Stimulated activated naive B cell treated with anti-CD40 and anti-IgM and Interleukin-4, amounts not matched to agents 10 μg/mL and 1 μg/mL and 100 μg/mL, for 72 hours (primary cell): ENCODE measurements at regions not wholly inside any gene's neighbourhood (a gene's known extent, or its start where the extent isn't known, plus 50 kb on each side); places are given as distances from the start of the nearest gene placed in this dataset.
"Not testable (repeated sequence)": the region's sequence is repeated elsewhere in the genome, so short reads cannot be mapped to it uniquely, and the experiment has no call there.

ENCODE experiments used
- ATAC-seq, 2 donors: fragments of 150-1000 bp; cut with Tn5 transposase; replicated peaks; 2 replicates each; pipeline ENCODE4 v1.10.0; 2021; ENCODE audit warnings: moderate library complexity in 1 of 2
- DNase-seq: peaks from one replicate; pipeline ENCODE4 v3.0.0; 2021
- H3K27ac Mint-ChIP-seq: one replicate; pipeline ENCODE4 v1.8.0; 2022; ENCODE audit warnings: mild to moderate bottlenecking, mixed read lengths
- H3K27me3 Mint-ChIP-seq, 2 donors: one replicate each; pipeline ENCODE4 v1.8.0; 2022; ENCODE audit warnings: mixed read lengths in 2 of 2
- H3K36me3 Mint-ChIP-seq, 2 donors: one replicate each; pipeline ENCODE4 v1.8.0; 2022; ENCODE audit warnings: mixed read lengths in 2 of 2, mild to moderate bottlenecking in 1 of 2
- H3K4me1 Mint-ChIP-seq, 2 donors: one replicate each; pipeline ENCODE4 v1.8.0; 2022; ENCODE audit warnings: mixed read lengths in 2 of 2, mild to moderate bottlenecking in 1 of 2
- H3K4me3 Mint-ChIP-seq, 2 donors: one replicate each; pipeline ENCODE4 v1.8.0; 2022; ENCODE audit warnings: mild to moderate bottlenecking in 2 of 2, mixed read lengths in 2 of 2, moderate library complexity in 1 of 2
- H3K9me3 Mint-ChIP-seq, 2 donors: one replicate each; pipeline ENCODE4 v1.8.0; 2022; ENCODE audit warnings: mixed read lengths in 2 of 2, mild to moderate bottlenecking in 1 of 2

GRCh38 chr1:194795917-194796593 is 1609.6 kb upstream of the B3GALT2 start:
- H3K27ac Mint-ChIP-seq = no peak overlapping the region
- H3K4me1 Mint-ChIP-seq = no peaks in the 10 kb centered on the region
- H3K27me3 Mint-ChIP-seq = no peaks in the 10 kb centered on the region
- DNase-seq (no peak), ATAC-seq (no peak)
- peaks cover 0 to 4% of the 10 kb centered on the region in 2 donors for H3K9me3 Mint-ChIP-seq
- no peaks in the 10 kb centered on the region for H3K36me3 Mint-ChIP-seq
- H3K4me3 Mint-ChIP-seq = no peak overlapping the region

DNA sequence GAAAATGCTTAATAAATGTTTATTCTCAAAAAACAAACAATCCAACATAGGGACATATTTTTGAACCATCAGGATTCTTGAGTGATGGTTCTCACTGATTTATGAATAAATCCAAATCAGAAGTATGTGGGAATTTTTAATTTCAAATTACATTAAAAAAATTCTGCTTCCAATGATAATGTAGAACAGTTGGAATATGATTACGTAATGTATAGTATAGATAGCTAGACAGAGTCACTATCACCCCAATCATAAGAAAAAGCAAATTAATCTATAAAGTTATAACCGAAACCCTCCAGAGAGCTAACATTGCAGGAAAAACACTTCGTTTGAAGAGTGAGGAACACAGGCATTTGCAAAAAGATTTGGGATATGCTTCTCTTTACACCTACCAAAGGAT is 1600.6 kb upstream of the B3GALT2 start:
- Mint-ChIP-seq H3K27ac (no peak overlapping the region), H3K4me1 (no peaks in the 10 kb centered on the region), H3K4me3 (no peak overlapping the region), H3K36me3 (no peaks in the 10 kb centered on the region), H3K9me3 (peaks cover 0 to under 1% of the 10 kb centered on the region in 2 donors), H3K27me3 (no peaks in the 10 kb centered on the region)
- no peak for DNase-seq
- no peak for ATAC-seq

GRCh38 chr1:194786027-194786426 is 1599.6 kb upstream of the B3GALT2 start:
- H3K27ac Mint-ChIP-seq = no peak overlapping the region
- ATAC-seq (no peak), DNase-seq (no peak)
- no peaks in the 10 kb centered on the region for H3K36me3 Mint-ChIP-seq
- no peaks in the 10 kb centered on the region for H3K4me1 Mint-ChIP-seq
- H3K9me3 Mint-ChIP-seq = peaks cover 0 to 2% of the 10 kb centered on the region in 2 donors
- peaks cover 0 to 5% of the 10 kb centered on the region in 2 donors for H3K27me3 Mint-ChIP-seq
- no peak overlapping the region for H3K4me3 Mint-ChIP-seq

DNA sequence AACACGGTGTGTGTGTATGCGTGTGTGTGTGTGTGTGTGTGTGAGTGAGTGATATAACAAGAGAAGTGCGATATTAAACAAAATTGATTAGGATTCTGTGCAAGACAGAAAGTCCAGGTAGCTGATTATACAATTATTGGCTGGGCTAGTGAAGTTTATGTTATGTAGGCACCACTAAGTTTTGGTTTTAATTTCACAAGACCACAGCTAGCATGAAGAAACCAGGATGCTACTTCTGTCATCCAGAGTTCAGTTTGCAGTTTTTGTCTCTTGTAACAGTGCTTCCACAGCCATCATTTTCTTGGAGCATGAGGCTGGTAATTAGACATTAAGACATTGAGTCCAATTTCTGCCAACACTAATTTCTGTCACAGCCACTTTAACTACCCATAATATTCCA is 1590.2 kb upstream of the B3GALT2 start:
- H3K36me3 Mint-ChIP-seq = peaks cover 0 to 2% of the 10 kb centered on the region in 2 donors
- H3K27ac Mint-ChIP-seq = no peak overlapping the region
- H3K27me3 Mint-ChIP-seq = peaks cover 0 to 6% of the 10 kb centered on the region in 2 donors
- ATAC-seq (no peak), DNase-seq (no peak)
- H3K4me3 Mint-ChIP-seq = no peak overlapping the region
- H3K4me1 Mint-ChIP-seq = no peaks in the 10 kb centered on the region
- peaks cover 6 to 11% of the 10 kb centered on the region in 2 donors for H3K9me3 Mint-ChIP-seq

- Mint-ChIP-seq H3K36me3 (peaks cover 0 to 2% of the 10 kb centered on the region in 2 donors), H3K27ac (no peak overlapping the region), H3K4me1 (no peaks in the 10 kb centered on the region), H3K9me3 (peaks cover 6 to 8% of the 10 kb centered on the region in 2 donors), H3K27me3 (no peaks in the 10 kb centered on the region), H3K4me3 (no peak overlapping the region)
- ATAC-seq (no peak), DNase-seq (no peak)
Measured at GRCh38 chr1:194774535-194774934, 1588.1 kb upstream of the B3GALT2 start.

- ATAC-seq (no peak), DNase-seq (no peak)
- no peak overlapping the region for H3K4me3 Mint-ChIP-seq
- H3K27me3 Mint-ChIP-seq = no peaks in the 10 kb centered on the region
- H3K36me3 Mint-ChIP-seq = no peaks in the 10 kb centered on the region
- H3K27ac Mint-ChIP-seq = no peak overlapping the region
- peaks cover 0 to 3% of the 10 kb centered on the region in 2 donors for H3K9me3 Mint-ChIP-seq
- H3K4me1 Mint-ChIP-seq = no peaks in the 10 kb centered on the region
Measured at GRCh38 chr1:194755241-194755994, 1569.0 kb upstream of the B3GALT2 start.

DNA sequence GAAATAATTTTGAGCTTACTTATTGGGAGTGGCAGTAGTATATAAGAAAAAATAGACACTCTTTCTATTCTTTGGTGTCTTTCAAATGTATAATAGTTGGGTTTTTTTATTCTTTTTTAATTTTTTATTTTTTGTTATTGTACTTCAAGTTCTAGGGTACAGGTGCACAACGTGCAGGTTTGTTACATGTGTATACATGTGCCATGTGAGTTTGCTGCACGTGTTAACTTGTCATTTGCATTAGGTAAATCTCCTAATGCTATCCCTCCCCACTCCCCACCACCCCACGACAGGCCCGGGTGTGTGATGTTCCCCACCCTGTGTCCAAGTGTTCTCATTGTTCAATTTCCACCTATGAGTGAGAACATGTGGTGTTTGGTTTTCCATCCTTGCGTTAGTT is 1552.4 kb upstream of the B3GALT2 start:
- not testable (repeated sequence) for H3K4me1 Mint-ChIP-seq, H3K9me3 Mint-ChIP-seq, DNase-seq, ATAC-seq, H3K27ac Mint-ChIP-seq, H3K27me3 Mint-ChIP-seq, H3K4me3 Mint-ChIP-seq, H3K36me3 Mint-ChIP-seq

DNA sequence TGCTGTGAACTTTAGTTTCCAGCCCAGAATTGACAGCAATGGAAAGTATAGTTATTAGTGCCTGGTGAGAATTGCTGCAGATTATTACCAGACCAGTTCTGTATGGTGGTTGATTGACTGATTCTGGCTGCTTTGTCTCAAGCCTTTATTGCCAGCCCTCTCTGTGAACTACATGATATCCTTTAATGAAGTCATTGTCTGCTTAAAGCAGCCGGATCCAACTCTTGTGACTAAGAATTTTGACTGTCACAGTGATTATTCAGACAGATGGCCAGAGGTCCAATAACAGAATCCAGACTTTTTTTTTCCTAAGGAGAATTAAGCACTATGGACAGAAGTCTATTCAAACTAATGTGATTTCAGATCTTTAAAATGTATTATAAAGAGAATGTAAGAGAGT is 1548.6 kb upstream of the B3GALT2 start:
- no peak overlapping the region for H3K27ac Mint-ChIP-seq
- peaks cover 0 to under 1% of the 10 kb centered on the region in 2 donors for H3K9me3 Mint-ChIP-seq
- DNase-seq (no peak), ATAC-seq (no peak)
- H3K4me3 Mint-ChIP-seq = no peak overlapping the region
- peaks cover 0 to 5% of the 10 kb centered on the region in 2 donors for H3K4me1 Mint-ChIP-seq
- H3K36me3 Mint-ChIP-seq = no peaks in the 10 kb centered on the region
- H3K27me3 Mint-ChIP-seq = no peaks in the 10 kb centered on the region

DNA sequence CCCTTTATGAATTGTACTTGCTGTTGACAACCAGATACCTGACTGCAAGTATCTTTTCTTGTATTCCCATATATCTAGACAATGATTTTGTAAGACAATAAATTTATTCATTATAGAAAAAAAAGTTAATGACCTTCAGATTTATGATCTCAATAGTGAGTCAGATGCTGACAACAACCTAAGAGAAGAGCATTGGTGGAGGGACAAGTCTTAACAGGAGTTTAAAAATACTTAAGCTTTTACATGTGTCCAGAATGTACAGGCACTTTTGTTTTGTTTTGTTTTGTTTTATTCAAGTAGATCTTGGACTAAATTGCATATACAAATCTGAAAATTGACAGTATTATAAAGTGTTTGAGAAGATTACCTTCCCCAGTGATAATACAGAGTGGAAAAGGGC is 1544.6 kb upstream of the B3GALT2 start:
- H3K27me3 Mint-ChIP-seq = no peaks in the 10 kb centered on the region
- H3K9me3 Mint-ChIP-seq = peaks cover 0 to 2% of the 10 kb centered on the region in 2 donors
- H3K27ac Mint-ChIP-seq = no peak overlapping the region
- DNase-seq (no peak), ATAC-seq (no peak)
- H3K4me3 Mint-ChIP-seq = no peak overlapping the region
- H3K36me3 Mint-ChIP-seq = no peaks in the 10 kb centered on the region
- peaks cover 6 to 22% of the 10 kb centered on the region in 2 donors for H3K4me1 Mint-ChIP-seq

DNA sequence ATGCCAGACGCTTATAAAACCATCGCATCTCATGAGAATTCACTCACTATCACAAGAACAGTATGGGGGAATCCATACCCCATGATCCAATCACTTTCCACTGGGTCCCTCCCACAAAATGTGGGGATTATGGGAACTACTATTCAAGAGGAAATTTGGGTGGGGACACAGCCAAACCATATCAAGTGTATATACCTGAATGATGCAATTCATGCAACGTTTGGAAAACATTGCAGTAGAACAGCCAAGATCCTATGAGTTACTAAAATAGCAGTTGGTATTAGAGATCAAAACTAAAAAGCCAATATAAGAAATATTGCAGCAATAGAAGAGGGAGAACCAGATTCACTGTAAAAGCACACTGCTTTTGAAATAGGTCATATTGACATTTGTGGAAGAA is 1543.9 kb upstream of the B3GALT2 start:
- DNase-seq (no peak), ATAC-seq (no peak)
- Mint-ChIP-seq H3K9me3 (peaks cover 0 to 2% of the 10 kb centered on the region in 2 donors), H3K27me3 (no peaks in the 10 kb centered on the region), H3K27ac (no peak overlapping the region), H3K36me3 (no peaks in the 10 kb centered on the region), H3K4me1 (peaks cover 6 to 22% of the 10 kb centered on the region in 2 donors), H3K4me3 (no peak overlapping the region)

DNA sequence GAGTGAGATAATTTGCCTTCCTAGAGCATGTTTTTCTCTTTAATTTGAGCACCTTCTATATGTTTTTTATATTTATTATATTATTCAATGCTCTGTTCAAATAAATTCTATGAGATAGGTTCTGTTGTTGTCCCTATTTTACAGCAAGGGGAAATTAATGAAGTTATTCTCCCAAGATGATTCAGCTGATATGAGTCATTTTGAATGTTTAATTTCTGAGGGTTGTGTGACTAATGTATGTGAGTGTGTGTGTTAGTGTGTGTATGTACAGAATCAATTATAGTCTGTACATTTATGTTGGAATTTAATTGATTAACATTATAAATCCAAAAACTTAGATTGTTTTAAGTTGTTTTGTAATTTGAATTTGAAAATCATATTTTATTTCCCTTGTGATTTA is 1536.7 kb upstream of the B3GALT2 start:
- DNase-seq = no peak
- ATAC-seq = no peak
- Mint-ChIP-seq H3K4me1 (no peaks in the 10 kb centered on the region), H3K4me3 (no peak overlapping the region), H3K27ac (no peak overlapping the region), H3K27me3 (no peaks in the 10 kb centered on the region), H3K36me3 (no peaks in the 10 kb centered on the region), H3K9me3 (no peaks in the 10 kb centered on the region)

GRCh38 chr1:194717941-194718340 is 1531.5 kb upstream of the B3GALT2 start:
- Mint-ChIP-seq H3K4me1 (no peaks in the 10 kb centered on the region), H3K4me3 (no peak overlapping the region), H3K27me3 (no peaks in the 10 kb centered on the region), H3K36me3 (no peaks in the 10 kb centered on the region), H3K27ac (no peak overlapping the region), H3K9me3 (no peaks in the 10 kb centered on the region)
- DNase-seq = no peak
- no peak for ATAC-seq

GRCh38 chr1:194717334-194717733 is 1530.9 kb upstream of the B3GALT2 start:
- Mint-ChIP-seq H3K4me1 (no peaks in the 10 kb centered on the region), H3K27me3 (no peaks in the 10 kb centered on the region), H3K4me3 (no peak overlapping the region), H3K9me3 (no peaks in the 10 kb centered on the region), H3K36me3 (no peaks in the 10 kb centered on the region), H3K27ac (no peak overlapping the region)
- DNase-seq (no peak), ATAC-seq (no peak)

DNA sequence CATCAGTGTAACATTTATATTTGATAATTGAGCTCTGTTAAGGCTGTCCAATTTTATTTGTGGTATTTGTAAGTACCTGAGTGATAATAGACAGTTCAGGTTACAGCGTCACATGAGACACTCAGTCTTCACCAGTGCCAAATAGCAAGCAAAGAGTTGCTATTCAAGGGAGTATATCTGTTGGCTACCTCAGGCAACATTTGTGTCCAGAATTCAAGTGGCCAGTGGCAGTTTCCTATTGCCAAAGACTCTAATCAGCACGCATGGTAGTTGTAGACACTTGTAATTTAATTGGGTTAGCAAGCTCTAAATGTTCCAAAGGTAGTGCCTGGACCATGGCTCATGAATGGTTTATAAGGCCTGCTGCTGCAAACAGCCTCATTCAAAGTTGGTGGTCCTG is 1524.3 kb upstream of the B3GALT2 start:
- Mint-ChIP-seq H3K4me1 (no peaks in the 10 kb centered on the region), H3K4me3 (no peak overlapping the region), H3K27ac (no peak overlapping the region), H3K36me3 (no peaks in the 10 kb centered on the region), H3K9me3 (no peaks in the 10 kb centered on the region), H3K27me3 (no peaks in the 10 kb centered on the region)
- DNase-seq (no peak), ATAC-seq (no peak)

GRCh38 chr1:194709439-194709838 is 1523.0 kb upstream of the B3GALT2 start:
- DNase-seq = no peak
- Mint-ChIP-seq H3K27ac (no peak overlapping the region), H3K4me3 (no peak overlapping the region), H3K9me3 (no peaks in the 10 kb centered on the region), H3K36me3 (no peaks in the 10 kb centered on the region), H3K4me1 (no peaks in the 10 kb centered on the region), H3K27me3 (no peaks in the 10 kb centered on the region)
- no peak for ATAC-seq
